Central memory CD4-positive, alpha-beta T cell (primary cell): ENCODE measurements at regions not wholly inside any gene's neighbourhood (a gene's known extent, or its start where the extent isn't known, plus 50 kb on each side); places are given as distances from the start of the nearest gene placed in this dataset.

ENCODE experiments used
- DNase-seq: peaks from one replicate; pipeline ENCODE4 v3.0.0; 2022

DNA sequence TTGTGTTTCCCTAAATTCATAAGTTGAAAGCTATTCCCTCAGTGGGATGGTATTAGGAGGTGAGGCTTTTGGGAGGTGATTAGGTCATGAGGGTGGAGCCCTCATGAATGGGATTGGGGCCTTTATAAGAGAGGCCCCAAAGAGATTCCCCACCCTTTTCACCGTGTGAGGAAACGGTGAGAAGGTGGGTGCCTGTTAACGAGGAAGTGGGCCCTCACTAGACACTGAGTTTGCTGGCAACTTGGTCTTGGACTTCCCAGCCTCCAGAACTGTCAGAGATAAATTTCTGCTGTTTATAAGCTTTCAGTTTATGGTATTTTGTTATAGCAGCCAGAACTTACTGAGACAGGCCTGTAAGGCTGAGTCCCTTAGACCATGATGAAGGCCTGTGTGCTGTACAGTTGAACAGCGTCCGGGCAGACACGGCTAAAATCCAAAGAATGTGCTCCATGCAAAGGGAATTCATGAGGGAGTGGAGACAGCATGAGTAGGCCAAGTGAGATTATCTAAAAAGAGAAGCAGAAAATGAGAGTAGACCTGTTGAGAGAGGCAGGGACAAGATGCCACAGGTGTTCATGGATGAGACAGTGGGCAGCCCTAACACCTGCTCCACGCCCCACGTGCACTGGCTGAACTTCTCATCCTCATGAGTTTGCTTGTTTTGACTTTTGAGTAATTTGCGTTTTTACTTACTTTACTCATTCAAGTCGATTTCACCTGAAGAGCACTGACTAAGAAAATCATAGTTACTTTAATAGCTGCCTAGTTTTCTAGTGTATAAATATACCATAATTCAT, 66.9 kb upstream of the SFMBT2 start:
- DNase-seq, result no peak

DNA sequence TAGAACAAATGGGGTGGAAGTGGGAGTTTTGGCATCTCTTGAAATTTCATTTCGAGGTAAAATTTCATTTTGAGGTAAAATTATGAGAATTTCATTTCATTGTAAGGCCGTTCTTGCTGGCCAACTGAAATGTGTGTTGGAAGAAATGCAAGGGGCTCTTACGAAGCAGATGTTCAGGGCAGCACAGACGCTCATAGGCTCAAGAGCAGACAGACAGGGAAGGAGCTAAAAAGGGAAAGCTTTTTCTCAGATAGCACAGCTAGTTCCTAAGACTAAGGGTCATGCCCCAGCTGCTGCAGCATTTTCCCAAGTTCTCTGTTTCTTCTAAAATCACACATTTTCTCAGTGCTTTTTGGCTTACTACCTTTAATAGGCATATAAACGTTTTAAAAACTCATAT, 65.1 kb upstream of the SFMBT2 start:
- DNase-seq, result no peak

DNA sequence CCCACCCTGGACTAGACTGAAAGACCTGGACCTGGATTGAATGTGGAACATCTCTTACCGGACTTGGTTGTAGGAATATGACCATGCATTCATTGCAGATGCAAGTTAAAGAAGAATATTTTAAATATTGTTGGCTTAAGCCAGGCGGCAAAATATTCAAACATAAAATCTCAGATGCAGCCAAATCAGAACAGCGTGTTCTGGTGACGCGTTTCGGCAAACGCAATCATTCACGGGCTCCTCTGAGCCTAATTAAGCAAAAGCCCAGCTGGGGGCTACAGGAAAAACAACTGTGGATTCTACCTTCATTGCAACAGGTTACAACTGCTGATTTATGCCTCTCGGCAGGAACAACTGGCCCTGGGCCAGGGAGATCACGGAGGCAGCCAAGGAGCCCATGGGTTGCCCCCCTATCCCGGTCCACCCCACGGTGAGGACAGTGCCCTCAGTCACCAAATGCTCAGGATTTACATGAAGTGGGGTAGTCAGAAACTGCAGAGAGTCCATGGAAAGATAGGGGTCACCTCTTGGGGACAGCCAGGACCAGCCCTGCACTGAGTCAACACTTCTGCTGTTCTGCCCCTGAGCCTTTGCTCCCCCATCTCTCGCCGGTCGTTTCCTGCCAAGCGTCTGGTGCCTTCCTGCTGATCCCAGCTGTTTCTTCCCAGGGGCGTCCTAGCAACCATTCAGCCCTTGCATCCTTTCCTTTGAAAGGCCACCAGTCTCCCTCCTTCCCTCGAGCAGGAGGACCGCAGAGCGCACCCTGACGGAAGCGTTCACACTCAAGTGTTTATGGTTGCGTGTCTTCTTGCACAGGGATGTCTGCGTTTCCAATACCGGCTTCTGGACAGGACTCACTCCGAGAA, 64.4 kb upstream of the SFMBT2 start:
- no peak for DNase-seq

DNA sequence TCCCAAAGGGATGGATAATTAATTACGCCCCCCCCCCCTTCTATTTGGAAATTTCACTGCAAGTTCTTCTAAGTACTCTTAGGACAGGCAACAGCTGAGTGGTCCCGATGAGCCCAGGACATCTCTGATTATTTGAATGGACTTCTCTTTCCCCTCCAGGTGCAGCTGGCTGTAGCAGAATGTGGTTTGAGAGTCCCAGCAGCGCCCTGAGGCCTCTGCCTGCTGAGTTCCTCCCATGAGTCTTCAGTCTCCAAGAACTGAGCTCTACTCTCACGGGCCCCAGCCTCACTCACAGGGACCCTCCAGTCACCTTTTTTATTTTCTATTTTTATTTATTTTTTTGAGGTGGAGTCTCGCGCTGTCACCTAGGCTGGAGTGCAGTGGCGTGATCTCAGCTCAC, 63.6 kb upstream of the SFMBT2 start:
- DNase-seq, result no peak

DNA sequence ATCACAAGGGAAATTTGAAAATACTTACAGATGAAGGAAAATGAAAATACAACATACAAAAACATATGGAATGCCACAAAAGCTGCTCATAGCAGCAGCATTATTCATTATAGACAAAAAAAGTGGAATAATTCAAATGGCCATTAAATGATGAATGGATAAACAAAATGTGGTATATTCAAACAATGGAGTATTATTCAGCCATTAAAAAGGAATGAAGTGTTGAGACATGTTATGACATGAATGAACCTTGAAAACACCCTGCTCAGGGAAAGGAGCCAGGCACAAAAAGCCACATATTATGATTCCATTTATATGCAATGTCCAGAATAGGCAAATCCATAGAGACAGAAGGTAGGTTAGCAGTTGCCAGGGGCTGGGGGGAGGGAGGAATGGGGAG, 62.6 kb upstream of the SFMBT2 start:
- no peak for DNase-seq

DNA sequence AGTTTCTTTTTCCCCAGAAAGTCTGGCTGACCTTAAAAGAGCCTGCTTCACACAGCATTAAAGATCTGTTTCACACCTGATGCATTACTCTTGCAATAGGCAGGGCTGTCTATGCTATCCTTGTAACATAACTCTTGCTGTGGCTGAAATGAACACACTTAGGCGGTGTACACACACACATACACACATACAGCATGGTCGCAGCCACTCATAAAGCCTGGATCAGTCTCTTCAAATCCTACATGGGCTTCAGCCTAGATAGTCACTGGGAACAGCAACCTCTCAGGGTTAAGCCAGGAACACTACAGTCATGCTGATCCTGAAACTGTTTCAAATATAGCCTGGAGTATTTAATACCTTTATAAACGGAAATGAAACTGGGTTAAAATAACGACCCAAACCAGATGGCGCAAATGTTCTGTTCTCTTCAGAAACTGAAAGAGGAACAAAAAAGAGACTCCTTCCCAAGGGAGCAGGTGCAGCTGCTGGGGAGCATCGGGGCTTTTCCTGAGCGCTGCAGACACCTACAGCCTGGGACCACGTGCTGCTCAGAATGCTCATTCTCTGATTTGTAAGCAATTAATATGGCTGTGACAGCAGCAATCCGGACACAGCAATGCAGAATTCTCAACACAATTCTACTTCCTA, 61.0 kb upstream of the SFMBT2 start:
- DNase-seq, result no peak

DNA sequence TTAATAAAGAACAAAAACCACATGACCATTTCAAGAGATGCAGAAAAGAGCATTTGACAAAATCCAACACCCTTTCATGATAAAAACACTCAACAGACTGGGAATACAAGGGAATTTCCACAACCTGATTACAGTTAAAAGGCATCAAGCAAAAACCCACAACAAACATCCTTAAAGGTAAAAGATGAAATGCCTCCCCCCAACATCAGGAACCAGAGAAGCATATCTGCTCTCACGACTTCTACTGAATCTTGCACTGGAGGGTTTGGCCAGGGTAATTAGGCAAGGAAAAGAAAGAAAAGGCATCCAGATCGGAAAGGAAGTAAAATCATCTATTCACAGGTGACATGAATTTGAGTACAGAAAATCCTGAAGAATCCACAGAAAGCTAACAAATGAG, 59.5 kb upstream of the SFMBT2 start:
- no peak for DNase-seq

DNA sequence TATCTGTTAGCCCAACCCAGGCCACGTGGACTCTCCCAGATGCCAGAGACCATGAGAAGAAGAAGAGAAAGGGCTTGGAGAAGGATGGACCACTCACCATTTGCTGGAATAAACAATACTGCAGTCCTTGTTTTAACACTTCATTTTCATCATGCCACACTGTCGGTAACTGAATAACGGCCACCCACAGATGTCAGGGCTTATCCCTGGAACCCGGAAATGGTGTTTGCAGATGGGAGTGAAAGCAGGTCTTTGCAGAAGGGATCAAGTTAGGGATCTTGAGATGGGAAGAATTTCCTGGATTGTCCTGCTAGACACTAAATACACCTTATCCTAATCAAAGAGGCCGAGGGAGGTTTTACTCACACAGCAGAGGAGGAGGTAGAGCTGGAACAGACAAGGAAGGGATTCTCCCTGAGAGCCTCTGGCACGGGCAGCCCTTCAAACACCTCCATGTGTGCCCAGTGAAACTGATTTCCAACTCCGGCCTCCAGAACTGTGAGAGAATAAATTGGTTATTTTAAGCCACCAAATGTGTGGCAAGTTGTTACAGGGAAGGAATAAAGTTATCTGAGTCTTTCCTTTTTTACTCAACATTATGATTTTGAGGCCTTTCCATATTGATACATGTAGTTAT, 56.3 kb upstream of the SFMBT2 start:
- DNase-seq, result no peak

DNA sequence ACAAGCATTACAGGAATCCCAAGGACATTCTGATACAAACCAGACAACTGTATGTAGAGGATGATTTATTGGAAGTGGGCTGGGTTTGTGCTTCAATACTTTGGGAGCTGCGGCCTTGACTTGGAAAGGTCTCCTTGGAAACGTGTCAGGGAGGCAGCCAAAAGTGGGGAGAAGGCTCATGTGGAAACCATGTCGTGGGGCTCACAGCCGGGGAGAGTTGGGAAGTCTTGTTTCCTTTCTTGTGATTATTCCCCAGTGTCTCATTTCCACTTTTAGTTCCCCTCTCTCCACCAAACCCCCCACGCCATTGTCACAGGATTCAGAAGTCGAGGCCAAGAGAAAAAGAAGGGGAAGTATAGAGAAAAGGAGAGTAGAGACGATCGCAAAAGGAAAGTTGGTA, 53.9 kb upstream of the SFMBT2 start:
- DNase-seq, result no peak
